Stimulated activated naive CD8-positive, alpha-beta T cell treated with anti-CD3 and anti-CD28 coated beads, Interleukin-15, amount 100 ng/mL, for 72 hours (primary cell): ENCODE measurements at regions not wholly inside any gene's neighbourhood (a gene's known extent, or its start where the extent isn't known, plus 50 kb on each side); places are given as distances from the start of the nearest gene placed in this dataset.
"Not testable (repeated sequence)": the region's sequence is repeated elsewhere in the genome, so short reads cannot be mapped to it uniquely, and the experiment has no call there.

Source experiments
- ATAC-seq: fragments of 150-1000 bp; cut with Tn5 transposase; 2 replicates; pipeline ENCODE4 v1.10.0; 2021; ENCODE audit warnings: mild to moderate bottlenecking, moderate library complexity
- DNase-seq, 2 donors: peaks; one replicate each; pipeline ENCODE4 v3.0.0; 2021 to 2022
- H3K27ac Mint-ChIP-seq, 2 donors: one replicate each; pipeline ENCODE4 v1.8.0; 2022; ENCODE audit warnings: mild to moderate bottlenecking in 2 of 2, mixed read lengths in 2 of 2, moderate library complexity in 2 of 2
- H3K27me3 Mint-ChIP-seq: one replicate; pipeline ENCODE4 v1.8.0; 2022; ENCODE audit warnings: mixed read lengths
- H3K4me1 Mint-ChIP-seq: one replicate; pipeline ENCODE4 v1.8.0; 2022; ENCODE audit warnings: mild to moderate bottlenecking, mixed read lengths
- H3K4me3 Mint-ChIP-seq, 2 donors: one replicate each; pipeline ENCODE4 v1.8.0; 2022; ENCODE audit warnings: mild to moderate bottlenecking in 2 of 2, mixed read lengths in 2 of 2, moderate library complexity in 1 of 2
- H3K9me3 Mint-ChIP-seq, 2 donors: one replicate each; pipeline ENCODE4 v1.8.0; 2022; ENCODE audit warnings: mixed read lengths in 2 of 2

GRCh38 chr1:245079021-245079609 lies 75.7 kb upstream of the KIF26B start:
- Mint-ChIP-seq H3K27me3 (peaks cover 15% of the 10 kb centered on the region), H3K27ac (no peak overlapping the region), H3K4me1 (peaks cover 5% of the 10 kb centered on the region), H3K9me3 (no peaks in the 10 kb centered on the region), H3K4me3 (no peak overlapping the region)
- DNase-seq (no peak), ATAC-seq (no peak)

DNA sequence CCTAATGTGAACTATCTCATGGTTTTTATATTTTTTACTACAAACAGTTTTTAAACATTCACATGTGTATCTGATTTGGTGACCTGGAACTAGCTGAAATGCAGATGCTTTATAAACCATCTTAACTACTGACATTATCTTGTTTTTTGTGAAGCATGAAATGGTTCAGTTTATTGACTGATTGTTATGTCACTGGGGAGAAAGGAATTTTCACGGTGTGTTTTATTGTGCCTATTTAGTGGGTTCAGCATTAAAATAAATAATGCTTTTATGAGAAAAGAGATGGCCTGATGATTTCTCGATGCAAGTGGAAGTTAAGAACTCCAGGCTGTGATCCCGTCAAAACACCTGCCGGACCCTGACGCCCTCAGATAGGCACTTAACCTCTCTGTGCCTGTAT lies 79.9 kb upstream of the KIF26B start:
- Mint-ChIP-seq H3K4me3 (no peak overlapping the region), H3K27me3 (peaks cover 15% of the 10 kb centered on the region), H3K27ac (no peak overlapping the region), H3K4me1 (peaks cover 5% of the 10 kb centered on the region), H3K9me3 (peaks cover 7 to 10% of the 10 kb centered on the region in 2 donors)
- ATAC-seq (no peak), DNase-seq (no peak)

DNA sequence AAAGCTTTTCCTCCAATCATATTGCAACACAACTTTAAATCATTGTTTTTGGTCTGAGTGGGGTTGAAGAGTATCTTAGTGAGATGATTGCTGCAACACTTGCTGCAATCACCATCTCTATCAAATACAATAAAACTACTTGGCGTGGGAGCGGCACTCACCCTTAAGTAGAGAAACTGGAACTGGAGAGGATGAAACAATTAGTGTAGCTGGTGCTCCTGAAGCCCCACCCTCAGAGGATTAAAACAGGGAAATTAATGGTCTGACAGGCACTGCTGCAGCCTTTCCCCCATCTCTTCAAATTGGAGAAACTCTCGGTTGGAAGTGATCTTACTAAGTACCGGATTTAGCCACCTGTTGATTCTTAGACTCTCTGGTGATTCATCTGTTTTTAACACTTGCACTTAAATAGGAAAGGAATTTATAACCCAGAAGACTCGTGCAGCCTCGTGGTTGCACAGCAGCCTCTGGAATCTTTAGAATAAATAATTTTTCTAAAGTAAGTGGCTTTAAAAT lies 80.5 kb upstream of the KIF26B start:
- Mint-ChIP-seq H3K27ac (no peak overlapping the region), H3K4me1 (peaks cover 5% of the 10 kb centered on the region), H3K9me3 (peaks cover 7 to 10% of the 10 kb centered on the region in 2 donors), H3K27me3 (peaks cover 11% of the 10 kb centered on the region), H3K4me3 (no peak overlapping the region)
- no peak for ATAC-seq
- DNase-seq = no peak

- no peaks in the 10 kb centered on the region for H3K27me3 Mint-ChIP-seq
- no peak overlapping the region for H3K27ac Mint-ChIP-seq
- DNase-seq (no peak), ATAC-seq (no peak)
- peaks cover 7 to 10% of the 10 kb centered on the region in 2 donors for H3K9me3 Mint-ChIP-seq
- H3K4me1 Mint-ChIP-seq = no peaks in the 10 kb centered on the region
- H3K4me3 Mint-ChIP-seq = no peak overlapping the region
Measured at GRCh38 chr1:245070836-245071615, 83.8 kb upstream of the KIF26B start.

DNA sequence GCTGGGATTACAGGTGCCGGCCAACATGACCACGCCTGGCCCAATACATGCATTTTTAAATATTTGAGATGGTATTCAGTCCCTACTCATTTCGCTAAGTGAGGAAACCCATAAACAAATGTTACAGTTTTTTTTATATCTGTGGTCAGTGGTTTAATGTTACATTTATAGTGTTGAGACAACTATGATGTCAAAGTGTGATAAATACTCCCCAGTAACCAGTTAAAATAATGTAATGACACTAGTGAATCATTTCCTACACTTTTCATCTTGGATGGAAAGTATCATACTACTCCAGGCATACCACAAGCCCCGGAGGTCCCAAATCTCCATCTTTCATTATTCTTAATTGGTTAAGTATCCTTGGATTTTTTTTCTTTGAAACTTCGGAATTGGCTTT lies 87.5 kb upstream of the KIF26B start:
- H3K9me3 Mint-ChIP-seq = peaks cover 0 to 6% of the 10 kb centered on the region in 2 donors
- no peak overlapping the region for H3K4me3 Mint-ChIP-seq
- H3K4me1 Mint-ChIP-seq = no peaks in the 10 kb centered on the region
- H3K27me3 Mint-ChIP-seq = no peaks in the 10 kb centered on the region
- no peak for ATAC-seq
- DNase-seq = no peak
- H3K27ac Mint-ChIP-seq = no peak overlapping the region

DNA sequence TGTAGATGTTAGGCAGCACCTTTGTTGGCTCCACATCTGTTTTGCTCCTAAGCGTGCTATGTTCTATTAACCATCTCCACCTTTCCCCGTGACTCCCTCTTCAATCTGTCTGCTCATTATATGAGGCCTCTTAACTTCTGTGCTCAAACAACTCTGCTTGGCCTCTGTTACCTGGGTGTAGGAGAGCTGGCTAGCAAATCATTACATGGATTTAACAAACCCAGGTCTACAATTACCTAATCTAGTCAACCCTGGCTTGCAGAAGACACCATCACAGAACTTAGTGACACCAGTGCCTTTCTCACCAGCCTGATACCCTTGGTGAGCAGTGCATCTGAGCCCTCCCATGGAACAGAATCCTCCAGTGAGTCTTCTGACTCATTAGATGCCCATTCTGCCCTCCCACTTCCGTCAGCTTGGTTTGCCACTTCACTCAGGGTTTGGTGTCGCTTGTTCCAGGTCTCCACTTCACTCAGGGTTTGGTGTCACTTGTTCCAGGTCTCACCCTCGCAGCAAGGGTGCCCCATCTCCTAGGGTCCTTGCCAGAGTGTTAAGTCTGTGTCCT lies 92.0 kb upstream of the KIF26B start:
- DNase-seq (peak in 1 of 2 donors; percentile 10), ATAC-seq (peak; percentile 43)
- no peaks in the 10 kb centered on the region for H3K27me3 Mint-ChIP-seq
- H3K4me1 Mint-ChIP-seq = no peaks in the 10 kb centered on the region
- no peaks in the 10 kb centered on the region for H3K9me3 Mint-ChIP-seq
- H3K4me3 Mint-ChIP-seq = no peak overlapping the region
- peak overlapping the region in 1 of 2 donors; percentile 31 for H3K27ac Mint-ChIP-seq

GRCh38 chr1:245061808-245062207 lies 93.0 kb upstream of the KIF26B start:
- H3K27me3 Mint-ChIP-seq, H3K9me3 Mint-ChIP-seq, ATAC-seq, H3K27ac Mint-ChIP-seq, DNase-seq, H3K4me3 Mint-ChIP-seq, H3K4me1 Mint-ChIP-seq: not testable (repeated sequence)

DNA sequence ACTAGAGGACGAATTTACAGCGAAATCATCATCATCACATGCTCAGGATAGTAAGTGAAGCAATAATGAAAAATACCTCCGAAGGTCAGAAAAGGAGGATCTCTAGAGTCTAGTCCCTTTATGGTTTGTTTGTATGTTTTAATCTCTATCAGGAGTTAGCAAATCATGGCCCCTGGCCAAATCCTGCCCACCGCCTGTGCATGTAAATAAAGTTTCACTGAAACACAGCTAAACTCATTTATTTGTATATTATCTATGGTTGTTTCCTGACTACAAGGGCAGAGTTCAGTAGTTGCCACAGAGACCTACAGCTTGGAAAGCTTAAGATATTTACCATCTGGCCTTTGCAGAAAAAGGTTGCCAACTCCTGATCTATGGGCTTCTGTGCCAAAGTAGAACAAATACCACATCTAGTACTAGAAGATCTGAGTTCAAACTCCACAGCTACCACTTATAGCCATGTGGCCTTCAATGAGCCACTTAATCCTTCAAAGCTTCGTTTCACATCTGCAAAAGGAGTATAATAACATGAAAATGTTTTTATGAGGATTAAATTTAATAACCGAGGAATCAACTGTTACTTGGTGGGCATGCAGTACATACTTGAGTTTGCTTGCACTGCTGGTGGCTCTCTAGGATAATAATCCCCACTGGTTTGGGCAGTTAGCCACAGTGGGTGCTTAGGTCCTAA lies 94.0 kb upstream of the KIF26B start:
- H3K9me3 Mint-ChIP-seq = no peaks in the 10 kb centered on the region
- H3K4me3 Mint-ChIP-seq = no peak overlapping the region
- no peaks in the 10 kb centered on the region for H3K27me3 Mint-ChIP-seq
- DNase-seq (no peak), ATAC-seq (no peak)
- no peak overlapping the region for H3K27ac Mint-ChIP-seq
- no peaks in the 10 kb centered on the region for H3K4me1 Mint-ChIP-seq

DNA sequence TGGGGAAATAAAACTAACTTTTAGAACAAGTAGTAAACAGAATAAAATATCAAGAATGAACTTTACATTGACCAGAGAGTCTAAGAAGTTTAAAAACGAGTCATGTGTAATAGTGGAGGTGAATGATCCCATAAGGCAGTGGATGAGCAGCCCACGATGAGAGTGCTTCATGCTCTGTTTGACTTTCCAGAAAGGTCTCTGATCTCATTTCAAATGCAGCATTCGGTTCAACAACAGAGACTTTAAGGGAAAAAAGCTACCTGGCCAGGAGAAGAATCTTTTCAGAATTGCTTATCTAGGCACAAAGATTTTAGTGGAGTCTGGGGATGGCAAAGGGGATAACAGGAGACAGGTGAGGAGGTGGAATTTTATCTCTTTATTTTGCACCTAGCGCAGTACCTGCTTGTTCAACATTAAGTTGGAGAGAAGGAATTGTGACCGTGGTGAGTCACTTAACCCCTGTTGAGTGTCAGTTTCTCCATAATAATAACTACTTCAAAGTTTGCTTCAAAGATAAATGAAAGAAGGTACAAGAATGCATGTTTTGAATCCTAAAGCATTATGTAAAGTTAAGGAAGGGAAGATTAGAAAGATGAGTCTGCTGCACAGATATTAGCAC lies 94.9 kb upstream of the KIF26B start:
- Mint-ChIP-seq H3K27me3 (no peaks in the 10 kb centered on the region), H3K27ac (no peak overlapping the region), H3K4me1 (no peaks in the 10 kb centered on the region), H3K4me3 (no peak overlapping the region), H3K9me3 (no peaks in the 10 kb centered on the region)
- DNase-seq (no peak), ATAC-seq (no peak)

DNA sequence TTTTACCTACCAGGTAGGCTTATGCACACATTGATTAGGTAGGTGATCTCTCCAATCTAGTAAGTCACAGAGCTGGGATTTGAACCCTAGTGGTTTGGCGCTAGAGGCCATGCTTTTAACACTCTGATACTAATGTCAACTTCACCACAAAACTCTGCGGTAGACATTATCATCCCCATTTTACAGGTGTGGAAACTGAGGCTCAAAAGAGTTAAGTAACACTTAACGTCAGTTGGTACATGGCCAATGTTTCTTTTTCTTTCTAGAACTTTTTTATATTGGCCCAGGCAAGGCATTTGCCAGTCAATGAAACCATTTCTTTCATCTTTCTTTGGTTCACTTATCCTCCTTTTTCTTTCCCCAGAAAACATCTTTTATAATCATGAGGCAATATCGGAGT lies 95.9 kb upstream of the KIF26B start:
- DNase-seq = no peak
- H3K27ac Mint-ChIP-seq = no peak overlapping the region
- ATAC-seq = no peak

GRCh38 chr1:245058436-245058835 lies 96.3 kb upstream of the KIF26B start:
- H3K27ac Mint-ChIP-seq = no peak overlapping the region
- H3K27me3 Mint-ChIP-seq = peaks cover 12% of the 10 kb centered on the region
- H3K4me1 Mint-ChIP-seq = no peaks in the 10 kb centered on the region
- no peak overlapping the region for H3K4me3 Mint-ChIP-seq
- ATAC-seq = no peak
- no peak for DNase-seq
- H3K9me3 Mint-ChIP-seq = no peaks in the 10 kb centered on the region

More for the DNA sequence above, 95.9 kb upstream of the KIF26B start:
- no peaks in the 10 kb centered on the region for H3K4me1 Mint-ChIP-seq
- no peaks in the 10 kb centered on the region for H3K9me3 Mint-ChIP-seq
- H3K27me3 Mint-ChIP-seq = peaks cover 9% of the 10 kb centered on the region
- no peak overlapping the region for H3K4me3 Mint-ChIP-seq

DNA sequence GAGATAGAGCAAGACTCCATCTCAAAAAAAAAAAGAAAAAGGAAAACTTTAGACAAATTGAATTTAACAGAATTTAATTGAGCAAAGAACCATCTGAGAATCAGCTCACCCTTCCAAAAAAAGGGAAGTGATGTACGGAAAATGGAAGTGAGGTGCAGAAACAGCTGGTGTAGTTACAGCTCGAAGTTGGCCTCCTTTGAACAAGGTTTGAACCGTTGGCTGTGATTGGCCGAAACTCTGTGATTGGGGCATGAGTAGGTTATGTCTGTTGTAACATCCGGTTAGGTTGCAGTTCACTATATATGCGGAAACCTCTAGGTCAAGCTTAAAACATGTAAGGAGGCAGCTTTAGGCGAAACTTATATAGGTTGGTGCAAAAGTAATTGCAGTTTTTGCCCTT lies 97.9 kb upstream of the KIF26B start:
- no peaks in the 10 kb centered on the region for H3K9me3 Mint-ChIP-seq
- H3K27me3 Mint-ChIP-seq = peaks cover 25% of the 10 kb centered on the region
- DNase-seq (no peak), ATAC-seq (no peak)
- H3K4me1 Mint-ChIP-seq = peaks cover 6% of the 10 kb centered on the region
- no peak overlapping the region for H3K27ac Mint-ChIP-seq
- no peak overlapping the region for H3K4me3 Mint-ChIP-seq

DNA sequence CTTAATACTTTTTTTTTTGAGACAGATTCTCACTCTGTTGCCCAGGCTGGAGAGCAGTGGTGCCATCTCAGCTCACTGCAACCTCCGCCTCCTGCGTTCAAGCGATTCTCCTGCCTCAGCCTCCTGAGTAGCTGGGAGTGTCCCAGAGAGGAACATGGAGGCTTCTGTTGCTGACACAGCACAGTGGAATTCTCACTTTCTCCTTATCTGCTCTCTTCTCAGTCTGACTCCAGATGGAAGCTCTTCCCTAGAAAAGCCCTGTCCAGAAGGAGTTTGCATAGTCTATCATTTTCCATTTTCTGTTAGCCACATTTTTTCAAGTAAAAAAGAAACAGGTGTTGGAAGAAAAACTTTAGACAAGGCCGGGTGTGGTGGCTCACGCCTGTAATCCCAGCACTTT lies 98.5 kb upstream of the KIF26B start:
- peaks cover 13% of the 10 kb centered on the region for H3K4me1 Mint-ChIP-seq
- ATAC-seq, H3K4me3 Mint-ChIP-seq, H3K9me3 Mint-ChIP-seq, H3K27ac Mint-ChIP-seq, DNase-seq: not testable (repeated sequence)
- peaks cover 30% of the 10 kb centered on the region for H3K27me3 Mint-ChIP-seq

GRCh38 chr1:245055752-245056151 lies 99.0 kb upstream of the KIF26B start:
- H3K27me3 Mint-ChIP-seq = peaks cover 30% of the 10 kb centered on the region
- ATAC-seq (no peak), DNase-seq (no peak)
- H3K4me1 Mint-ChIP-seq = peaks cover 15% of the 10 kb centered on the region
- H3K27ac Mint-ChIP-seq = peak overlapping the region in 1 of 2 donors; percentile 3
- no peaks in the 10 kb centered on the region for H3K9me3 Mint-ChIP-seq
- no peak overlapping the region for H3K4me3 Mint-ChIP-seq

DNA sequence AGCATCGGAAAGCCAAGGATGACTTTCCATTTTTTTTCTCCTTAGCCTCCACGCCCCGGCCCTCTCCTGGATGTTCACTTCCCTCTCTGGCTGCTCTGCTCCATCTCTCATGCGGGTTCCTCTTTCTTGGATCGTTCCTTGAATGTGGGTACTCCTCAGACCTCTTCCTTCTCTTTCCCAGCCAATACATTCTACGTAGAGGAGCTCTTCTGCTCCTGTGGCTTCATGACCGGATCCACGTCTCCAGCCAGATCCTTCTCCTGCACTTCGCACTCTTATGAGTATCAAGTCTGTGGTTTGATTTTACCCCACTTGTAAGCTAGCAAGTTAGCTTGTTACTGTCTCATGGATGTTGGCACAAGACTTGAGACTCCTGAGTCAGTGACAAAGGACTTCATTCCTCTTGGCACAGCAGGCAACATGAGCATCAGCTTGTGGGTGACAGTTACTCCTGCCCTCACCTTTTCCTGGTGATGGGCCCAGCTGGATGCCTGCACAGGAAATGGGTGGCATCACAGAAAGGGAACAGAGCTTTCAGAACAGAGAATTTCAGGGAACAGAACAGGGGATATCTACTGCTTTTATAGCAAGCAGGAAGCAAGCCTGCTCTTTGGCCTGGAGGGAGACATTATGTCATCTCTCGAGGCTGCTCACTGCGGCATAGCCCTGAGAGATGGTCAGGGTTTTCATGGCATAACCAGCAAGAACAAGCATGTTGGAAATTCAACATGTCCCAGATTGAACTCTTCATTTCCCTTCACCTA lies 100.1 kb upstream of the KIF26B start:
- peak overlapping the region in 1 of 2 donors; percentile 17 for H3K27ac Mint-ChIP-seq
- H3K4me1 Mint-ChIP-seq = peaks cover 15% of the 10 kb centered on the region
- ATAC-seq = no peak
- H3K9me3 Mint-ChIP-seq = no peaks in the 10 kb centered on the region
- no peak for DNase-seq
- no peak overlapping the region for H3K4me3 Mint-ChIP-seq
- peaks cover 30% of the 10 kb centered on the region for H3K27me3 Mint-ChIP-seq
